ENCODE measurements at regions not wholly inside any gene's neighbourhood (a gene's known extent, or its start where the extent isn't known, plus 50 kb on each side); places are given as distances from the start of the nearest gene placed in this dataset.

- no peak for TF ChIP-seq CTCF (IDR thresholded peaks at IDR 0.05; ENCODE audit: low read depth, low read length)
- no peak for DNase-seq (ENCODE audit: extremely low read depth, low read depth)
These were observed 142.5 kb upstream of the PPP2R2D start for GRCh38 chr10:131758062-131758938.

- DNase-seq (ENCODE audit: extremely low read depth, low read depth), result no peak
- no peak for TF ChIP-seq CTCF (IDR thresholded peaks at IDR 0.05; ENCODE audit: low read depth, low read length)
These were observed 141.9 kb upstream of the PPP2R2D start for GRCh38 chr10:131758939-131759301.

GRCh38 chr10:131759347-131759746 lies 141.5 kb upstream of the PPP2R2D start:
- no peak for TF ChIP-seq CTCF (IDR thresholded peaks at IDR 0.05; ENCODE audit: low read depth, low read length)
- DNase-seq (ENCODE audit: extremely low read depth, low read depth), result no peak

GRCh38 chr10:131760416-131761166 lies 140.2 kb upstream of the PPP2R2D start:
- TF ChIP-seq CTCF (IDR thresholded peaks at IDR 0.05; ENCODE audit: low read depth, low read length), result no peak
- no peak for DNase-seq (ENCODE audit: extremely low read depth, low read depth)

GRCh38 chr10:131762789-131763696 lies 137.8 kb upstream of the PPP2R2D start:
- DNase-seq (ENCODE audit: extremely low read depth, low read depth), result no peak
- TF ChIP-seq CTCF (IDR thresholded peaks at IDR 0.05; ENCODE audit: low read depth, low read length), result no peak

GRCh38 chr10:131764929-131765328 lies 135.9 kb upstream of the PPP2R2D start:
- DNase-seq (ENCODE audit: extremely low read depth, low read depth), result no peak
- TF ChIP-seq CTCF (IDR thresholded peaks at IDR 0.05; ENCODE audit: low read depth, low read length), result no peak
